IMR-90 (cell line): ENCODE measurements at regions not wholly inside any gene's neighbourhood (a gene's known extent, or its start where the extent isn't known, plus 50 kb on each side); places are given as distances from the start of the nearest gene placed in this dataset.

Experiments used
- ATAC-seq: fragments of 200-7000 bp; cut with Tn5 transposase; 2 replicates; pipeline ENCODE4 v1.9.1; 2020; ENCODE audit warnings: low read depth, mild to moderate bottlenecking, moderate library complexity
- BruUV-seq: library from RNA; stranded (reverse); fragments of 400-500 nt; replicated peaks from 2 replicates; lab custom pipeline; 2021; lab: Mats Ljungman, UMichigan
- CTCF ChIA-PET: fragments of 300-600 bp; formaldehyde crosslinking; extraction: SDS; loops from one replicate; lab custom pipeline; 2021; ENCODE audit warnings: antibody characterized with exemption; lab: Yijun Ruan, JAX
- POLR2A ChIA-PET: fragments of 300-600 bp; sonication (Branson Sonifier 250); formaldehyde crosslinking; loops from one replicate; lab custom pipeline; 2022; ENCODE audit warnings: antibody characterized with exemption; ENCODE audit not compliant: unreplicated experiment; lab: Charles Lee
- DNase-seq: peaks from one replicate; pipeline ENCODE4 v3.0.0; 2013
- H2AFZ ChIP-seq: replicated peaks from 2 replicates; pipeline ENCODE3; 2013; ENCODE audit warnings: low read length, mild to moderate bottlenecking; ENCODE audit not compliant: poor library complexity
- H2AK5ac ChIP-seq: 2 replicates; pipeline ENCODE4 v1.6.1; 2013; ENCODE audit warnings: low read depth, low read length, inconsistent platforms
- H2AK9ac ChIP-seq: replicated peaks from 2 replicates; pipeline ENCODE3; 2013; ENCODE audit warnings: mild to moderate bottlenecking, low read depth, low read length, moderate library complexity; ENCODE audit not compliant: poor library complexity
- H2BK120ac ChIP-seq: 2 replicates; pipeline ENCODE4 v1.6.1; 2013; ENCODE audit warnings: low read depth, low read length, inconsistent platforms
- H2BK15ac ChIP-seq: 3 replicates; pipeline ENCODE4 v1.6.1; 2013; ENCODE audit warnings: low read depth, low read length, inconsistent platforms
- H2BK20ac ChIP-seq: 2 replicates; pipeline ENCODE4 v1.6.1; 2013; ENCODE audit warnings: low read depth, mild to moderate bottlenecking, inconsistent platforms, low read length, moderate library complexity
- H2BK5ac ChIP-seq: 2 replicates; pipeline ENCODE4 v1.6.1; 2013; ENCODE audit warnings: mild to moderate bottlenecking, low read depth, low read length, inconsistent platforms; ENCODE audit not compliant: poor library complexity, severe bottlenecking
- H3K14ac ChIP-seq: replicated peaks from 2 replicates; pipeline ENCODE4 v1.6.1; 2013; ENCODE audit warnings: low read depth, low read length, inconsistent platforms
- H3K18ac ChIP-seq: 2 replicates; pipeline ENCODE4 v1.6.1; 2013; ENCODE audit warnings: low read depth, low read length, control low read depth
- H3K23ac ChIP-seq: 2 replicates; pipeline ENCODE4 v1.6.1; 2013; ENCODE audit warnings: low read depth, low read length, inconsistent platforms
- H3K27ac ChIP-seq: 2 replicates; pipeline ENCODE4 v1.5.1; 2013; ENCODE audit warnings: mild to moderate bottlenecking, control low read depth, low read length; ENCODE audit not compliant: insufficient read depth
- H3K27me3 ChIP-seq: 2 replicates; pipeline ENCODE4 v1.6.1; 2013; ENCODE audit warnings: low read length; ENCODE audit not compliant: control insufficient read depth, insufficient read depth
- H3K36me3 ChIP-seq: 2 replicates; pipeline ENCODE4 v1.6.1; 2013; ENCODE audit warnings: low read length, mixed read lengths; ENCODE audit not compliant: control insufficient read depth, insufficient read depth
- H3K4ac ChIP-seq: 2 replicates; pipeline ENCODE4 v1.6.1; 2013; ENCODE audit warnings: low read depth, low read length, inconsistent platforms
- H3K4me1 ChIP-seq: 2 replicates; pipeline ENCODE4 v1.6.1; 2013; ENCODE audit warnings: low read length, mixed read lengths; ENCODE audit not compliant: control insufficient read depth, insufficient read depth
- H3K4me2 ChIP-seq: 2 replicates; pipeline ENCODE4 v1.6.1; 2013; ENCODE audit warnings: low read depth, mild to moderate bottlenecking, control low read depth, low read length, moderate library complexity
- H3K4me3 ChIP-seq: 2 replicates; pipeline ENCODE4 v1.5.1; 2013; ENCODE audit warnings: low read depth, mild to moderate bottlenecking, control low read depth, low read length, moderate library complexity; ENCODE audit not compliant: insufficient read depth
- H3K56ac ChIP-seq: 2 replicates; pipeline ENCODE4 v1.6.1; 2013; ENCODE audit warnings: low read length, inconsistent platforms; ENCODE audit not compliant: insufficient read depth; ENCODE audit errors: extremely low read depth
- H3K79me1 ChIP-seq, 2 experiments: 2 replicates each; pipeline ENCODE4 v1.6.1; 2013; ENCODE audit warnings: low read length in 2 of 2, inconsistent platforms in 1 of 2, low read depth in 1 of 2
- H3K9ac ChIP-seq: 2 replicates; pipeline ENCODE4 v1.6.1; 2013; ENCODE audit warnings: low read depth, low read length, control low read depth
- H3K9me1 ChIP-seq: 2 replicates; pipeline ENCODE4 v1.6.1; 2013; ENCODE audit warnings: low read length, inconsistent platforms; ENCODE audit not compliant: insufficient read depth
- H3K9me3 ChIP-seq: 2 replicates; pipeline ENCODE4 v1.6.1; 2013; ENCODE audit warnings: low read length; ENCODE audit not compliant: control insufficient read depth, insufficient read depth
- H4K20me1 ChIP-seq: 2 replicates; pipeline ENCODE4 v1.6.1; 2013; ENCODE audit warnings: low read length, inconsistent platforms; ENCODE audit not compliant: insufficient read depth
- H4K5ac ChIP-seq: 2 replicates; pipeline ENCODE4 v1.6.1; 2013; ENCODE audit warnings: mild to moderate bottlenecking, low read depth, low read length, control low read depth
- H4K8ac ChIP-seq, 2 experiments: 2 replicates each; pipeline ENCODE4 v1.6.1; 2013; ENCODE audit warnings: low read depth in 2 of 2, low read length in 2 of 2, control low read depth in 1 of 2, inconsistent platforms in 1 of 2
- H4K91ac ChIP-seq: 2 replicates; pipeline ENCODE4 v1.6.1; 2013; ENCODE audit warnings: low read depth, low read length, inconsistent platforms; ENCODE audit not compliant: insufficient read depth
- CEBPB ChIP-seq: IDR thresholded peaks from 2 replicates; pipeline ENCODE4 v1.6.1; 2012; ENCODE audit warnings: low read depth, low read length, improper control_type of control experiment
- CHD1 ChIP-seq: IDR thresholded peaks from 2 replicates; pipeline ENCODE4 v1.6.1; 2012; ENCODE audit warnings: low read depth, low read length, improper control_type of control experiment
- CTCF ChIP-seq: conservative IDR thresholded peaks from 2 replicates; pipeline ENCODE4 v1.5.1; 2012; ENCODE audit warnings: mild to moderate bottlenecking, low read depth, low read length, improper control_type of control experiment
- ELK1 ChIP-seq: fragments of 150-350 bp; IDR thresholded peaks from 2 replicates; pipeline ENCODE4 v1.6.1; 2016; ENCODE audit warnings: low read depth, mild to moderate bottlenecking, low read length, moderate library complexity, borderline replicate concordance
- FOS ChIP-seq: fragments of 150-350 bp; IDR thresholded peaks from 2 replicates; pipeline ENCODE4 v1.6.1; 2016; ENCODE audit warnings: low read depth, low read length
- MAFK ChIP-seq: IDR thresholded peaks from 2 replicates; pipeline ENCODE4 v1.6.1; 2012; ENCODE audit warnings: low read depth, low read length, improper control_type of control experiment
- MAZ ChIP-seq: IDR thresholded peaks from 2 replicates; pipeline ENCODE4 v1.6.1; 2012; ENCODE audit warnings: low read depth, mild to moderate bottlenecking, low read length, improper control_type of control experiment, moderate library complexity, borderline replicate concordance
- MXI1 ChIP-seq: IDR thresholded peaks from 2 replicates; pipeline ENCODE4 v1.6.1; 2012; ENCODE audit warnings: low read depth, mild to moderate bottlenecking, low read length, moderate library complexity, borderline replicate concordance
- NFE2L2 ChIP-seq: fragments of 150-350 bp; IDR thresholded peaks from 2 replicates; pipeline ENCODE4 v1.6.1; 2016; ENCODE audit warnings: low read depth, mild to moderate bottlenecking, low read length
- POLR2A ChIP-seq: IDR thresholded peaks from 2 replicates; pipeline ENCODE4 v1.6.1; 2012; ENCODE audit warnings: mild to moderate bottlenecking, low read depth, low read length
- RAD21 ChIP-seq: IDR thresholded peaks from 2 replicates; pipeline ENCODE4 v1.6.1; 2012; ENCODE audit warnings: low read length, improper control_type of control experiment
- RCOR1 ChIP-seq: IDR thresholded peaks from 2 replicates; pipeline ENCODE4 v1.6.1; 2012; ENCODE audit warnings: mild to moderate bottlenecking, low read length, improper control_type of control experiment; ENCODE audit not compliant: insufficient replicate concordance
- RFX5 ChIP-seq: IDR thresholded peaks from 2 replicates; pipeline ENCODE4 v1.8.0; 2012; ENCODE audit warnings: low read depth, mild to moderate bottlenecking, low read length, moderate library complexity
- SMC3 ChIP-seq: fragments of 150-350 bp; IDR thresholded peaks from 2 replicates; pipeline ENCODE4 v1.6.1; 2016; ENCODE audit warnings: low read depth, mild to moderate bottlenecking, antibody characterized with exemption, low read length, moderate library complexity
- USF2 ChIP-seq: fragments of 150-350 bp; IDR thresholded peaks from 2 replicates; pipeline ENCODE4 v1.6.1; 2017; ENCODE audit warnings: mild to moderate bottlenecking, antibody characterized with exemption, low read length, low read depth
- WGBS, 2 experiments: methylation state at CpG; one replicate each; pipeline versions ENCODE4 v1.1.5 to v1.1.7; 2013; ENCODE audit warnings: missing lambda C conversion rate in 2 of 2; ENCODE audit not compliant: insufficient read length in 1 of 2; ENCODE audit errors: extremely low coverage in 2 of 2; 5-methylcytosine and 5-hydroxymethylcytosine counted together
- dilution Hi-C: fragments of 300-500 bp; cut with HindIII; formaldehyde crosslinking; loops from one replicate; pipeline ENCODE4 v1.14.3; 2018; ENCODE audit warnings: low sequenced_read_pairs; ENCODE audit not compliant: unreplicated experiment
- in situ Hi-C: fragments of 300-500 bp; cut with MboI; formaldehyde crosslinking; loops from 3 replicates; pipeline ENCODE4 v1.14.3; 2019; ENCODE audit warnings: low sequenced_read_pairs, inconsistent platforms, mixed read lengths
- intact Hi-C: fragments of 100-400 bp; cut with micrococcal nuclease; formaldehyde crosslinking; loops from 2 replicates; pipeline ENCODE4 v1.10.0; 2022

GRCh38 chr18:33820517-33821371, 242.7 kb downstream of the ASXL3 start:
- DNase-seq = no peak
- ChIA-PET CTCF (no interaction called here), POLR2A (no interaction called here)
- intact Hi-C loops = no loop called here
- Histone ChIP-seq H4K20me1 (no peaks in the 10 kb centered on the region), H3K4ac (no peak overlapping the region), H2BK20ac (no peak overlapping the region), H3K4me2 (no peak overlapping the region), H3K9me3 (peaks cover 2% of the 10 kb centered on the region; the same call in 1 of the 2 replicates), H3K27ac (peak overlapping the region; percentile 64), H4K5ac (no peak overlapping the region), H2AFZ (no peak overlapping the region), H4K8ac (peak overlapping the region in 1 of 2 experiments; percentile 45; a peak in 1 of 4 replicates), H3K23ac (no peak overlapping the region), H3K36me3 (no peaks in the 10 kb centered on the region), H3K9me1 (no peaks in the 10 kb centered on the region), H2AK5ac (no peak overlapping the region), H2AK9ac (no peak overlapping the region), H3K14ac (no peak overlapping the region), H3K4me1 (no peaks in the 10 kb centered on the region; the same call in 1 of the 2 replicates), H3K56ac (0 out of 2 replicates have a peak overlapping the region, but pooled peaks have one; percentile 40), H3K9ac (no peak overlapping the region), H3K79me1 (no peaks in the 10 kb centered on the region), H2BK5ac (no peak overlapping the region), H2BK120ac (no peak overlapping the region), H2BK15ac (no peak overlapping the region), H3K18ac (no peak overlapping the region), H3K4me3 (no peak overlapping the region), H3K27me3 (no peaks in the 10 kb centered on the region), H4K91ac (no peak overlapping the region)
- BruUV-seq = no TSS peak
- dilution Hi-C loops = no loop called here
- 40% methylated on average over 1 of the region's 39 CpGs; no CpG with 5 or more reads in 1 of the 2 experiments for WGBS, 2 experiments
- in situ Hi-C loops = no loop called here
- no peak for ATAC-seq
- TF ChIP-seq CHD1 (no peak), NFE2L2 (no peak), MXI1 (no peak), CTCF (no peak), RCOR1 (no peak), ELK1 (no peak), CEBPB (no peak), SMC3 (no peak), USF2 (no peak), MAFK (no peak), RFX5 (no peak), FOS (no peak), POLR2A (no peak), MAZ (no peak), RAD21 (no peak)
